Transverse colon (tissue), 4 donors: ENCODE measurements at regions not wholly inside any gene's neighbourhood (a gene's known extent, or its start where the extent isn't known, plus 50 kb on each side); places are given as distances from the start of the nearest gene placed in this dataset.
"Not testable (repeated sequence)": the region's sequence is repeated elsewhere in the genome, so short reads cannot be mapped to it uniquely, and the experiment has no call there.

ENCODE experiments used
- EP300 ChIP-seq: sonication (generic); formaldehyde crosslinking; IDR thresholded peaks from one replicate; pipeline ENCODE4 v1.6.1; 2017; ENCODE audit warnings: antibody characterized with exemption, low read depth
- POLR2A ChIP-seq: fragments of 450-650 bp; IDR thresholded peaks from one replicate; pipeline ENCODE4 v1.6.1; 2016; ENCODE audit warnings: antibody characterized with exemption, mild to moderate bottlenecking, moderate library complexity
- POLR2AphosphoS5 ChIP-seq, 3 donors: sonication (generic); formaldehyde crosslinking; IDR thresholded peaks; one replicate each; pipeline ENCODE4 v1.6.1; 2016; ENCODE audit warnings: antibody characterized with exemption in 3 of 3
- TF ChIP-seq, protein P1 (sequence below), 5 experiments: fragments of 200-600 bp in 3 of 5; fragments of 450-650 bp in 2 of 5; sonication (generic) in 3 of 5; IDR thresholded peaks; 1 replicate in 2 of 5; 2 replicates in 3 of 5; pipeline ENCODE4 v1.5.1; 2016 to 2017; ENCODE audit warnings: antibody characterized with exemption in 5 of 5, inconsistent platforms in 3 of 5, mild to moderate bottlenecking in 2 of 5, moderate library complexity in 1 of 5

DNA sequence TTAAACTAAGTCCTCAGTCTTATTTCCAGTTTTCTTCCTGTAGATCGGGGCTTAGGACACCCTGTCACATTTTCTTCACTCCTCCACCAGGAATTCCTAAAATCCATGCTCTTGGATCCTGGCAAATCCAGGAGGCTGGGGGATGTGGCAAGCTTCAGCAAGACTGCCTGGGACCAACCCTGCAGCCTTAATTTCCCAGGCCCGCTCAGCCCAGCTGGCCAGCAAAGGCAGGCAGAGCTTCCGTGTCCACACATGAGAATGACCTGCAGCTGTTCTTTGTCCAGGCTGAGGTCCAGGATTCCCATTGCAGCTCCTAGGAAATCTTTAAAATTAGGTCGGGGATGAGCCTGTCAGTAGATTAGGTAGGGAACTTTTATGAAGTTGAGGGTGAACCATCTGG, 146.7 kb downstream of the OR4F15 start:
- TF ChIP-seq, protein P1, sequence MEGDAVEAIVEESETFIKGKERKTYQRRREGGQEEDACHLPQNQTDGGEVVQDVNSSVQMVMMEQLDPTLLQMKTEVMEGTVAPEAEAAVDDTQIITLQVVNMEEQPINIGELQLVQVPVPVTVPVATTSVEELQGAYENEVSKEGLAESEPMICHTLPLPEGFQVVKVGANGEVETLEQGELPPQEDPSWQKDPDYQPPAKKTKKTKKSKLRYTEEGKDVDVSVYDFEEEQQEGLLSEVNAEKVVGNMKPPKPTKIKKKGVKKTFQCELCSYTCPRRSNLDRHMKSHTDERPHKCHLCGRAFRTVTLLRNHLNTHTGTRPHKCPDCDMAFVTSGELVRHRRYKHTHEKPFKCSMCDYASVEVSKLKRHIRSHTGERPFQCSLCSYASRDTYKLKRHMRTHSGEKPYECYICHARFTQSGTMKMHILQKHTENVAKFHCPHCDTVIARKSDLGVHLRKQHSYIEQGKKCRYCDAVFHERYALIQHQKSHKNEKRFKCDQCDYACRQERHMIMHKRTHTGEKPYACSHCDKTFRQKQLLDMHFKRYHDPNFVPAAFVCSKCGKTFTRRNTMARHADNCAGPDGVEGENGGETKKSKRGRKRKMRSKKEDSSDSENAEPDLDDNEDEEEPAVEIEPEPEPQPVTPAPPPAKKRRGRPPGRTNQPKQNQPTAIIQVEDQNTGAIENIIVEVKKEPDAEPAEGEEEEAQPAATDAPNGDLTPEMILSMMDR (IDR thresholded peaks at IDR 0.05), result not testable (repeated sequence)
- not testable (repeated sequence) for TF ChIP-seq EP300; POLR2A; POLR2AphosphoS5 (IDR thresholded peaks at IDR 0.05)
